ENCODE measurements at regions not wholly inside any gene's neighbourhood (a gene's known extent, or its start where the extent isn't known, plus 50 kb on each side); places are given as distances from the start of the nearest gene placed in this dataset.

DNA sequence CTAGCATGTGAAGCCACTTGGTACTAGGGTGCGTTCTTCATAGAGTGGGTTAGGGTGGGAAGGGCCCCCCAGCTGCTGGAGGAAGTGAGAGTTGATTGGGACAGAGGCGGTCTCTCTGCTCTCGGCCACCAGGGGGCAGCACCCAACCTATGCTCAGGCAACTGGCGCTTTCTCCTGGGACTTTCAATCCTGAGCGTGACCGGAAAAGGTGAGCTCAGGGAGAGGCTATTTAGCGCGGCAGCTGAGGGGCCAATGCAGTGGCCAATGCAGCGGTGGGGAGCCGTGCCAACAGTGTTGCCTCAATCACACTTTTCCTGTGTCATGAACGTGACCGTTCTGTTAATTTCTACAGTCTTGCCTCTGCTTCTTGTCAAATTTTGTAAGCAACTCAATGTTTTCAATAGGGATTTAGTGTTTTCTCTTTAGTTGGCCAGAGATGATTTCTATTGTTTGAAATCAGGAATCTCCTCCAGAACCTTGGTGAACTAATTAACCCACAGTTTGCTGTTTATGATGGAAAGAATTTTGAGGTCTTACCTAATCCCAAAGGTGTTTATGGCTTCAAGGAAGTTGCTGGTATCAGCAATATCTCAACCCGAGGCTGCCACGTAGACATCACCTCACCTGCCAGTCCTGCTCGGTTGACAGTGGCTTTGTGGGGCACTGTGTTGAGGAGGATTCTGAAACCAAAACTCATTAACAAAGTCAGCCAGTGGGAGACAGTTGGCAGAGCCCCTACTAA lies 67.9 kb upstream of the PDZD8 start:
- TF ChIP-seq ZNF274 (IDR thresholded peaks at IDR 0.05; ENCODE audit: low read depth, low read length) (no peak), SUZ12 (IDR thresholded peaks at IDR 0.05; ENCODE audit: extremely low read depth, insufficient read depth, insufficient read length) (no peak)
